RWPE1 (cell line): ENCODE measurements at regions not wholly inside any gene's neighbourhood (a gene's known extent, or its start where the extent isn't known, plus 50 kb on each side); places are given as distances from the start of the nearest gene placed in this dataset.
A peak's percentile ranks its signal among the peaks of the same experiment; 100 is the strongest.

Source experiments
- CTCF ChIA-PET: fragments of 350-600 bp; sonication (Branson Sonifier 250); formaldehyde crosslinking; extraction: SDS; loops from one replicate; lab custom pipeline; 2021; lab: Yijun Ruan, JAX
- POLR2A ChIA-PET: fragments of 400-600 bp; formaldehyde crosslinking; extraction: SDS; loops from one replicate; lab custom pipeline; 2020; ENCODE audit warnings: antibody characterized with exemption; ENCODE audit not compliant: low non-redundant PET; lab: Yijun Ruan, JAX
- DNase-seq: peaks from one replicate; pipeline ENCODE4 v3.0.0; 2012; ENCODE audit warnings: low spot score
- H3K27ac ChIP-seq: fragments of 450-650 bp; 2 replicates; pipeline ENCODE4 v1.5.1; 2017
- CTCF ChIP-seq: fragments of 450-650 bp; conservative IDR thresholded peaks from 2 replicates; pipeline ENCODE4 v1.5.1; 2017; ENCODE audit warnings: low read depth, mild to moderate bottlenecking

DNA sequence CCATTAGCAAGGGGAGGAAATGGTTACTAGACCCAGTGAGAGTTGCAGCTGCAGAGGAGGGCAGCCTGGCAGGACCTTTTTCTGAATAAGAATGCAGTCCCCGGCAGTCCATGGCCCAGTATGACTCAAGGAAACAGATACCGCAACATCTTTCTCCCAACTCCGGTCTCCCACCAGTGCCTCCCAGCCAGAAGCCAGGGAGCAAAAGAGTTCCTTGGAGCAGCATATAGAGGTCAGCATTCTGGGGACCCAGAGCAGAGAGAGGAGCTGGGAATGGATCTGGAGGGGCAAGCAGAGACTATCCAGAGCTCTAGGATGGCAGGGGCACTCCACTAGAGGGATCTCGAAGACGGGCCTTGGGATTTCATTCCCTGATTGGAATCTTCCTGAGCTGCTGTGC, 339.2 kb upstream of the AADAT start:
- no peak for DNase-seq
- no peak for TF ChIP-seq CTCF
- POLR2A ChIA-PET = no interaction called here
- CTCF ChIA-PET = no interaction called here
- no peak overlapping the region for H3K27ac ChIP-seq

GRCh38 chr4:170425521-170426143, 335.9 kb upstream of the AADAT start:
- no peak overlapping the region for H3K27ac ChIP-seq
- no peak for DNase-seq
- ChIA-PET CTCF (no interaction called here), POLR2A (no interaction called here)
- no peak for TF ChIP-seq CTCF

- no peak for DNase-seq
- H3K27ac ChIP-seq = no peak overlapping the region
- CTCF ChIA-PET = no interaction called here
- POLR2A ChIA-PET = no interaction called here
- no peak for TF ChIP-seq CTCF
Observed at GRCh38 chr4:170425040-170425439, 335.3 kb upstream of the AADAT start.

DNA sequence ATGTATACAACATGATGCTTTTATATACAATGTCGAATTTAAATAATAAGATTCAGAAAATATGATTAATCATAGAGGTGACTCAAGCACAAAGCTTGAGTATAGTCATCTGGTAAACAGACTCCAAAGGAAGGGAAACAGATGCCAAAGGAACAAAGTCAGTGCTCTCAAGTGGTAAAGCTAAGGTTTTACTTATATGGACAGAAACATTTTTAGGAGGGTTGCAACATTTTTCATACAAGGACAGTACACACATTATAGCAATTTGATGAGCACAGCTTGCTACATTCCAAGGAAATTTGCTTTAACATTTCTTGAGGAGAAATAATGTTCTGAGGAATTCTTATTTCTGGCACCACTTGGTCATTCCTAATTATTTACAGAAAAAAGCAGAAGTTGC, 333.4 kb upstream of the AADAT start:
- H3K27ac ChIP-seq = no peak overlapping the region
- ChIA-PET POLR2A (no interaction called here), CTCF (no interaction called here)
- no peak for TF ChIP-seq CTCF
- DNase-seq = peak; percentile 1

GRCh38 chr4:170420255-170420693, 330.5 kb upstream of the AADAT start:
- DNase-seq = no peak
- POLR2A ChIA-PET = no interaction called here
- H3K27ac ChIP-seq = no peak overlapping the region
- no peak for TF ChIP-seq CTCF
- CTCF ChIA-PET = no interaction called here

DNA sequence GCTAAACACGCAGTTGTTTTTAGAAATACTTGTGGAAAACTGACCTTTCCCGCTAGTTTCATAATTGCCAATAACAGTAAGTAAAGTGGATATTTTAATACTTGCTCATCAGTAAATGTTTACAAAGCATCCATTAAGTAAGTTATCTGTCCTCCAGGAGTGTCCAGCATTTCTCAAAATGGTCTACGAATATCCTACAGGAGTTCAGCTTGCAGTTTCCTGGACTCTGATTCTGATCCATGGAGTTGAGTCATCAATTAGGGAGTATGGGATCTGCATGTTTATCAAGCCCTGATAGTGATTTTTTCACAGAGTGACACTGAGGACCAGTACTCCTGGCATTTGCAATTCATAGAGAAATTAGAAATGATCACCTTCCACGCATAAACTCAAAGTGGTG, 325.2 kb upstream of the AADAT start:
- ChIA-PET CTCF (no interaction called here), POLR2A (no interaction called here)
- DNase-seq = no peak
- no peak for TF ChIP-seq CTCF
- no peak overlapping the region for H3K27ac ChIP-seq
